ENCODE measurements at regions not wholly inside any gene's neighbourhood (a gene's known extent, or its start where the extent isn't known, plus 50 kb on each side); places are given as distances from the start of the nearest gene placed in this dataset.

GRCh38 chr21:26365849-26366248 is 195.3 kb upstream of the APP start:
- no peak for TF ChIP-seq REPIN1 (tag by site-specific recombination; IDR thresholded peaks at IDR 0.05; ENCODE audit: low read depth)
- TF ChIP-seq ZNF335 (tag by site-specific recombination; conservative IDR thresholded peaks at IDR 0.05): no peak
- TF ChIP-seq BCL11A (tag by site-specific recombination; IDR thresholded peaks at IDR 0.05; ENCODE audit: low read depth): no peak
- TF ChIP-seq GFI1B (tag by site-specific recombination; IDR thresholded peaks at IDR 0.05): no peak
